HG03439 (cell line): ENCODE measurements at regions not wholly inside any gene's neighbourhood (a gene's known extent, or its start where the extent isn't known, plus 50 kb on each side); places are given as distances from the start of the nearest gene placed in this dataset.
"Not testable (repeated sequence)": the region's sequence is repeated elsewhere in the genome, so short reads cannot be mapped to it uniquely, and the experiment has no call there.

Experiments
- ATAC-seq: cut with Tn5 transposase; IDR thresholded peaks from one replicate; pipeline ENCODE4 v1.9.1; 2021; ENCODE audit warnings: mild to moderate bottlenecking, moderate library complexity; ENCODE audit not compliant: unreplicated experiment

- no peak for ATAC-seq
Observed at GRCh38 chr12:67716817-67717216, 68.3 kb downstream of the DYRK2 start.

GRCh38 chr12:67719303-67719702 lies 70.8 kb downstream of the DYRK2 start:
- not testable (repeated sequence) for ATAC-seq

GRCh38 chr12:67720351-67720856 lies 71.9 kb downstream of the DYRK2 start:
- no peak for ATAC-seq

- no peak for ATAC-seq
Observed at GRCh38 chr12:67721248-67721647, 72.7 kb downstream of the DYRK2 start.

- ATAC-seq, result no peak
Observed at GRCh38 chr12:67722296-67722695, 73.8 kb downstream of the DYRK2 start.

- no peak for ATAC-seq
Observed at GRCh38 chr12:67726868-67727267, 78.3 kb downstream of the DYRK2 start.

GRCh38 chr12:67727702-67728666 lies 79.4 kb downstream of the DYRK2 start:
- no peak for ATAC-seq

GRCh38 chr12:67732857-67733256 lies 84.3 kb downstream of the DYRK2 start:
- ATAC-seq, result no peak

GRCh38 chr12:67735868-67736267 lies 87.3 kb downstream of the DYRK2 start:
- no peak for ATAC-seq

- no peak for ATAC-seq
Observed at GRCh38 chr12:67740711-67741110, 92.2 kb downstream of the DYRK2 start.

GRCh38 chr12:67741270-67741669 lies 92.7 kb downstream of the DYRK2 start:
- no peak for ATAC-seq

- no peak for ATAC-seq
Observed at GRCh38 chr12:67742461-67742860, 93.9 kb downstream of the DYRK2 start.

GRCh38 chr12:67747869-67748742 lies 99.6 kb downstream of the DYRK2 start:
- ATAC-seq, result no peak

- no peak for ATAC-seq
Observed at GRCh38 chr12:67748743-67749040, 100.1 kb downstream of the DYRK2 start.

GRCh38 chr12:67750513-67751183 lies 102.1 kb downstream of the DYRK2 start:
- no peak for ATAC-seq

- ATAC-seq, result no peak
Observed at GRCh38 chr12:67751381-67751928, 102.9 kb downstream of the DYRK2 start.

GRCh38 chr12:67752226-67752732 lies 103.7 kb downstream of the DYRK2 start:
- no peak for ATAC-seq

- no peak for ATAC-seq
Observed at GRCh38 chr12:67754933-67755697, 106.6 kb downstream of the DYRK2 start.

- no peak for ATAC-seq
Observed at GRCh38 chr12:67757651-67758050, 109.1 kb downstream of the DYRK2 start.

- peak; percentile 96 for ATAC-seq
Observed at GRCh38 chr12:67758119-67758518, 109.6 kb downstream of the DYRK2 start.
